GM12875 (cell line): ENCODE measurements at regions not wholly inside any gene's neighbourhood (a gene's known extent, or its start where the extent isn't known, plus 50 kb on each side); places are given as distances from the start of the nearest gene placed in this dataset.

ENCODE experiments used
- H3K4me3 ChIP-seq: one replicate; pipeline ENCODE4 v1.5.1; 2011; ENCODE audit warnings: low read depth, low read length, control low read depth
- TF ChIP-seq, protein P1 (sequence below): IDR thresholded peaks from 2 replicates; pipeline ENCODE4 v1.5.1; 2011; ENCODE audit warnings: low read depth, mild to moderate bottlenecking, control low read depth, inconsistent platforms, low read length, moderate library complexity, borderline replicate concordance; ENCODE audit not compliant: insufficient read depth

- H3K4me3 ChIP-seq: no peak overlapping the region
Observed at GRCh38 chrX:69262036-69262936, 97.0 kb upstream of the PJA1 start.

GRCh38 chrX:69260169-69260568 lies 94.9 kb upstream of the PJA1 start:
- no peak overlapping the region for H3K4me3 ChIP-seq
- TF ChIP-seq, protein P1, sequence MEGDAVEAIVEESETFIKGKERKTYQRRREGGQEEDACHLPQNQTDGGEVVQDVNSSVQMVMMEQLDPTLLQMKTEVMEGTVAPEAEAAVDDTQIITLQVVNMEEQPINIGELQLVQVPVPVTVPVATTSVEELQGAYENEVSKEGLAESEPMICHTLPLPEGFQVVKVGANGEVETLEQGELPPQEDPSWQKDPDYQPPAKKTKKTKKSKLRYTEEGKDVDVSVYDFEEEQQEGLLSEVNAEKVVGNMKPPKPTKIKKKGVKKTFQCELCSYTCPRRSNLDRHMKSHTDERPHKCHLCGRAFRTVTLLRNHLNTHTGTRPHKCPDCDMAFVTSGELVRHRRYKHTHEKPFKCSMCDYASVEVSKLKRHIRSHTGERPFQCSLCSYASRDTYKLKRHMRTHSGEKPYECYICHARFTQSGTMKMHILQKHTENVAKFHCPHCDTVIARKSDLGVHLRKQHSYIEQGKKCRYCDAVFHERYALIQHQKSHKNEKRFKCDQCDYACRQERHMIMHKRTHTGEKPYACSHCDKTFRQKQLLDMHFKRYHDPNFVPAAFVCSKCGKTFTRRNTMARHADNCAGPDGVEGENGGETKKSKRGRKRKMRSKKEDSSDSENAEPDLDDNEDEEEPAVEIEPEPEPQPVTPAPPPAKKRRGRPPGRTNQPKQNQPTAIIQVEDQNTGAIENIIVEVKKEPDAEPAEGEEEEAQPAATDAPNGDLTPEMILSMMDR: no peak

More at GRCh38 chrX:69262036-69262936, 97.0 kb upstream of the PJA1 start:
- TF ChIP-seq, protein P1: no peak

- TF ChIP-seq, protein P1: no peak
- no peak overlapping the region for H3K4me3 ChIP-seq
Observed at GRCh38 chrX:69258893-69259292, 93.6 kb upstream of the PJA1 start.

- TF ChIP-seq, protein P1: no peak
- no peak overlapping the region for H3K4me3 ChIP-seq
Observed at GRCh38 chrX:69257499-69258127, 92.4 kb upstream of the PJA1 start.

GRCh38 chrX:69256291-69256565 lies 91.0 kb upstream of the PJA1 start:
- no peak overlapping the region for H3K4me3 ChIP-seq
- TF ChIP-seq, protein P1: no peak

- TF ChIP-seq, protein P1: no peak
- H3K4me3 ChIP-seq: no peak overlapping the region
Observed at GRCh38 chrX:69255441-69256290, 90.4 kb upstream of the PJA1 start.
